ENCODE measurements at regions not wholly inside any gene's neighbourhood (a gene's known extent, or its start where the extent isn't known, plus 50 kb on each side); places are given as distances from the start of the nearest gene placed in this dataset.

DNA sequence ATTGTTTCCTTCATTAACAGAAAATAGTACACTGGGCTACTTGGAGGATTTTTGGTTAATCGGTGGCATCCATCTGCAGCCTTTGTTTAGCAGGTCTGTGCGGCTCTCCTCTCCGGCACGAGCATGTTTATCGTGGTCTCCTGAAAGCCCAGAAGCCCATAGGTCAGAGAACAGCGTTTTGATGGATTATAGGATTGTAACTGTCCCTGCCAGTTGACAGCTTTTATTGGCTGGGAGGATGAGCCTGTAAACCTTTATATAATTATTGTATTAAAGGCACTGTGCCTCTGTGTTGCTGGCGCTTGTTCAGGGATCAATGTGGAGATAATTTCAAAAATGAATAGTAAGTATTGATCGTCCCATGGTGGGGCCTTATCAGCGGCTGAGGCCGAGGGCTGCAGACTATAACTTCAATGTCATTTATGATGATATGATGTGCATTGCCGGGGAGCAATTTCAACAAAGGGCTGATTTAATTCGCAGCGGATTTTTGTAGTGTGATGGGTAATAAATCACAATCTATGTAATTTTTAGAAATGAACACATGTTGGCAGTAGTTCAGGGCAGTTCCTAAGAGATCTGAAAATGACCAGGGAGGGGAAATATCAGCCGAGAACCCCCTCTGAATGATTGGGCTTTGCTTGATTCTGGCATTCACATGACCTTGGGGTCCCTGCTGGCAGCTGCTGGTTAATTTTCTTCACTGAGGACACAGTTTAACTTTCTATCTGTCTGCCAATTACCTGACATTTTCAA is 736.1 kb downstream of the GALR1 start:
- TF ChIP-seq, protein P1, sequence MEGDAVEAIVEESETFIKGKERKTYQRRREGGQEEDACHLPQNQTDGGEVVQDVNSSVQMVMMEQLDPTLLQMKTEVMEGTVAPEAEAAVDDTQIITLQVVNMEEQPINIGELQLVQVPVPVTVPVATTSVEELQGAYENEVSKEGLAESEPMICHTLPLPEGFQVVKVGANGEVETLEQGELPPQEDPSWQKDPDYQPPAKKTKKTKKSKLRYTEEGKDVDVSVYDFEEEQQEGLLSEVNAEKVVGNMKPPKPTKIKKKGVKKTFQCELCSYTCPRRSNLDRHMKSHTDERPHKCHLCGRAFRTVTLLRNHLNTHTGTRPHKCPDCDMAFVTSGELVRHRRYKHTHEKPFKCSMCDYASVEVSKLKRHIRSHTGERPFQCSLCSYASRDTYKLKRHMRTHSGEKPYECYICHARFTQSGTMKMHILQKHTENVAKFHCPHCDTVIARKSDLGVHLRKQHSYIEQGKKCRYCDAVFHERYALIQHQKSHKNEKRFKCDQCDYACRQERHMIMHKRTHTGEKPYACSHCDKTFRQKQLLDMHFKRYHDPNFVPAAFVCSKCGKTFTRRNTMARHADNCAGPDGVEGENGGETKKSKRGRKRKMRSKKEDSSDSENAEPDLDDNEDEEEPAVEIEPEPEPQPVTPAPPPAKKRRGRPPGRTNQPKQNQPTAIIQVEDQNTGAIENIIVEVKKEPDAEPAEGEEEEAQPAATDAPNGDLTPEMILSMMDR (IDR thresholded peaks at IDR 0.05) = no peak

DNA sequence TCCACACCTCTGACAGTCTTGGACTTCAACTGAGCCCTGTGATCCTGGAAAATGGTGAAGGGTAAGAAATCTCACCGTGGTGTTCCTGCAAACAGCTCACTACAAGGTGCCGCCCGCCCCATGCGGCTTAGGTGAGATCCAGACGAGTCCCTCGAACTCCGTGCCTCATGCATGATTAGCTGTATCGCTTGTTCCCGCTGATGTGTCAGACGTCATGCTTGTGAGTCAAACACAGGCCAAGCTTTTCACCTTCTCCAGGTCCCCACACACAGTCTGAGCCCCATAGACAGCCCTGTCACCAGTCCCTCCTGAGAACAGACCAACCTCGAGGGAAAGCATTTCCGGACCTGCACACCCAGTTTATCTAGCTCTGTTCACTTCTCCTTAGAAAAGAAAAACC is 740.5 kb downstream of the GALR1 start:
- Mint-ChIP-seq H3K36me3 (ENCODE audit: low read depth) (no peaks in the 10 kb centered on the region), H3K9me3 (peaks cover 5% of the 10 kb centered on the region), H3K4me1 (no peaks in the 10 kb centered on the region), H3K27me3 (ENCODE audit: low read depth, poor library complexity) (peaks cover 6% of the 10 kb centered on the region), H3K4me3 (no peak overlapping the region), H3K27ac (no peak overlapping the region)
- no peak for DNase-seq
- TF ChIP-seq, protein P1 (IDR thresholded peaks at IDR 0.05) = no peak

More for the DNA sequence above, 736.1 kb downstream of the GALR1 start:
- H3K4me3 Mint-ChIP-seq = no peak overlapping the region
- no peaks in the 10 kb centered on the region for H3K36me3 Mint-ChIP-seq (ENCODE audit: low read depth)
- H3K9me3 Mint-ChIP-seq = no peaks in the 10 kb centered on the region
- no peak overlapping the region for H3K27ac Mint-ChIP-seq
- no peaks in the 10 kb centered on the region for H3K4me1 Mint-ChIP-seq
- no peak for DNase-seq
- H3K27me3 Mint-ChIP-seq (ENCODE audit: low read depth, poor library complexity) = peaks cover 3% of the 10 kb centered on the region

DNA sequence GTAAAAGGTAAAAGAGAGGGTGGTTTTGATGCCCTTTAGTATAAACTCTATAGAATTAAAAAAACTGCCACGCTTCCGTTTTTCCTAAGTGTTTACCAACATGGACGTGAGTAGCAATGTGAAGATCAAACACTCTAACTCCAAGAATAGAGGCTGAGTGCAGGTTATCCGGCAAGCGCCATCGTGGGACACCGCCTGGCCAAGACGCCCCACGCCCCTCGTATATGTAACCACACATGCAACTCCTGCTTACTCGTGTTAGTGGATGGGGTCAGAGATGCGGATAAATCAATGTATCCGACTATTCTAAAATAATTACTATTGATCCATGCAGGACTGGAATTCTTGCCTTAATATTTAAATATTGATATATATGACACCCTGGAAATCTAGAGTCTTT is 741.3 kb downstream of the GALR1 start:
- peaks cover 5% of the 10 kb centered on the region for H3K9me3 Mint-ChIP-seq
- no peak overlapping the region for H3K27ac Mint-ChIP-seq
- H3K4me1 Mint-ChIP-seq = no peaks in the 10 kb centered on the region
- TF ChIP-seq, protein P1 (IDR thresholded peaks at IDR 0.05) = no peak
- DNase-seq = no peak
- no peak overlapping the region for H3K4me3 Mint-ChIP-seq
- H3K36me3 Mint-ChIP-seq (ENCODE audit: low read depth) = no peaks in the 10 kb centered on the region
- H3K27me3 Mint-ChIP-seq (ENCODE audit: low read depth, poor library complexity) = peaks cover 14% of the 10 kb centered on the region

DNA sequence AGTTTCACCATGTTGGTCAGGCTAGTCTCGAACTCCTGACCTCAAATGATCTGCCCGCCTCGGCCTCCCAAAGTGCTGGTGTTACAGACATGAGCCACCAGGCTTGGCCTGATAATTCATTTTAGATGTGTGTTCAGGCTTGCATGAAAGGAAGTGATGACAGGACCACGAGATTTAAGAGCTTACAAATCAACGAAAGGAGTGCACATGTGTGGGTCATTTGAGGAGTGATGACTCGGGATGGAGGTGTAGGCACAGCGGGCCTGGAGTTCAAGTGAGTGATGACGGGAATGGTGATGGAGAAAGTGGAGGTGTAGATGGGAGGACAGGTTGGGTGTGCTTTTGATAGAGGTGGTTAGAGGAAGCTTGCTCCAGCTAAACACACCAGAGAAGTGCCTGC is 742.4 kb downstream of the GALR1 start:
- H3K36me3 Mint-ChIP-seq (ENCODE audit: low read depth) = no peaks in the 10 kb centered on the region
- TF ChIP-seq, protein P1 (IDR thresholded peaks at IDR 0.05) = no peak
- no peak for DNase-seq
- H3K9me3 Mint-ChIP-seq = peaks cover 5% of the 10 kb centered on the region
- no peaks in the 10 kb centered on the region for H3K4me1 Mint-ChIP-seq
- H3K27ac Mint-ChIP-seq = no peak overlapping the region
- peaks cover 14% of the 10 kb centered on the region for H3K27me3 Mint-ChIP-seq (ENCODE audit: low read depth, poor library complexity)
- no peak overlapping the region for H3K4me3 Mint-ChIP-seq

DNA sequence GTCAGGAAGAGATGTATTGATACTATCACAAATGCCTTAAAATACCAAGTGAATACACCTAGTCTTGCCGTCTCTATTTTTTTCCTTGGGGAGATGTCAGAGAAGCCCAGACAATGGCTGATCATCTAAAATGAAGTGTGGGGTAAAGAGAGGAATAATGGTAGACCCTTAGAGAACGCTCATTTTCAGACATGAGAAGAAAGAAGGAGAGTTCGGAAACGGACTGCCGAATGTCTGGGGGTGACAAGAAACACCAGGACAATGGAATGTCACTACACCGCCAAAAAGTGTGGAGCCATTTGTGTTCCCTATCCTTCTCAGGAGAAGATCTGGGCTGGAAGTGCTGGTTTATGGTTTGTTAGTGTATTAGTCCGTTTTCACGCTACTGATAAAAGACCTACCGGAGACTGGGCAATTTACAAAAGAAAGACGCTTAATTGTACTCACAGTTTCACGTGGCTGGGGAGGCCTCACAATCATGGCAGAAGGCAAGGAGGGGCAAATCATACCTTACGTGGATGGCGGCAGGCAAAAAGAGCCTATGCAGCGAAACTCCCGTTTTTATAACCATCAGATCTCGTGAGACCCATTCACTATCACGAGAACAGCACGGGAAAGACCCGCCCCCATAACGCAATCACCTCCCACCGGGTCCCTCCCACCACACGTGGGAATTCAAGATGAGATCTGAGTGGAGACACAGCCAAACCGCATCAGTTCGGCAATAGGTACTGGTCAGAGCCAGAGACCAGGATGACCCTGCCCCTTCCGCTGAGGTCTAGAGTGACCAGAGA is 743.7 kb downstream of the GALR1 start:
- H3K36me3 Mint-ChIP-seq (ENCODE audit: low read depth) = no peaks in the 10 kb centered on the region
- no peak for DNase-seq
- TF ChIP-seq, protein P1 (IDR thresholded peaks at IDR 0.05) = no peak
- H3K27ac Mint-ChIP-seq = no peak overlapping the region
- peaks cover 14% of the 10 kb centered on the region for H3K27me3 Mint-ChIP-seq (ENCODE audit: low read depth, poor library complexity)
- H3K4me3 Mint-ChIP-seq = no peak overlapping the region
- H3K9me3 Mint-ChIP-seq = peaks cover 5% of the 10 kb centered on the region
- no peaks in the 10 kb centered on the region for H3K4me1 Mint-ChIP-seq
